Lung (tissue), 11 donors: ENCODE measurements at regions not wholly inside any gene's neighbourhood (a gene's known extent, or its start where the extent isn't known, plus 50 kb on each side); places are given as distances from the start of the nearest gene placed in this dataset.
A peak's percentile ranks its signal among the peaks of the same experiment; 100 is the strongest.

ENCODE experiments used
- ATAC-seq: fragments of 200-7000 bp; cut with Tn5 transposase; one replicate; pipeline ENCODE4 v1.9.1; 2020; ENCODE audit warnings: moderate number of reproducible peaks; ENCODE audit not compliant: insufficient read depth, low FRiP score
- DNase-seq, 3 donors: peaks; one replicate each; pipeline ENCODE4 v3.0.0-alpha.2; 2013 to 2017
- H3K27ac ChIP-seq, 2 donors: one replicate each; pipeline ENCODE4 v1.5.1; 2013; ENCODE audit warnings: mild to moderate bottlenecking in 2 of 2, moderate library complexity in 2 of 2, control low read depth in 1 of 2, inconsistent platforms in 1 of 2, low read depth in 1 of 2, low read length in 1 of 2
- H3K27me3 ChIP-seq, 3 donors: one replicate each; pipeline ENCODE4 v1.5.1; 2013; ENCODE audit warnings: low read length in 2 of 3; ENCODE audit not compliant: control insufficient read depth in 3 of 3, insufficient read depth in 3 of 3
- H3K36me3 ChIP-seq, 4 donors: one replicate each; pipeline ENCODE4 v1.5.1; 2013; ENCODE audit warnings: low read length in 4 of 4, mild to moderate bottlenecking in 1 of 4, moderate library complexity in 1 of 4; ENCODE audit not compliant: control insufficient read depth in 4 of 4, insufficient read depth in 4 of 4
- H3K4me1 ChIP-seq, 5 donors: one replicate each; pipeline ENCODE4 v1.5.1; 2013; ENCODE audit warnings: low read length in 5 of 5, mild to moderate bottlenecking in 2 of 5, moderate library complexity in 1 of 5; ENCODE audit not compliant: control insufficient read depth in 5 of 5, insufficient read depth in 5 of 5
- H3K4me3 ChIP-seq: one replicate; pipeline ENCODE4 v1.5.1; 2013; ENCODE audit warnings: mild to moderate bottlenecking, control low read depth, moderate library complexity
- H3K9ac ChIP-seq, 2 donors: one replicate each; pipeline ENCODE4 v1.5.1; 2013; ENCODE audit warnings: low read length in 2 of 2, control low read depth in 1 of 2; ENCODE audit not compliant: insufficient read depth in 1 of 2
- H3K9me3 ChIP-seq, 4 donors: one replicate each; pipeline ENCODE4 v1.5.1; 2013; ENCODE audit warnings: low read length in 3 of 4, mild to moderate bottlenecking in 1 of 4, moderate library complexity in 1 of 4; ENCODE audit not compliant: control insufficient read depth in 4 of 4, insufficient read depth in 3 of 4
- WGBS, 2 donors: extraction: QIAGEN DNeasy Blood & Tissue Kit; methylation state at CpG; one replicate each; pipeline ENCODE4 v1.1.7; 2013; 5-methylcytosine and 5-hydroxymethylcytosine counted together
- TF ChIP-seq, protein P1 (sequence below): IDR thresholded peaks from 2 replicates; pipeline ENCODE4 v1.5.1; 2012; ENCODE audit warnings: mild to moderate bottlenecking; ENCODE audit errors: control extremely low read depth, extremely low read depth
- donor health status: control.
- donor health status: control.
- donor health status: Bipolar disorder and iron deficiency.
- donor health status: healthy.
- donor health status: DM: yes; HTN: yes; CAD: no.

DNA sequence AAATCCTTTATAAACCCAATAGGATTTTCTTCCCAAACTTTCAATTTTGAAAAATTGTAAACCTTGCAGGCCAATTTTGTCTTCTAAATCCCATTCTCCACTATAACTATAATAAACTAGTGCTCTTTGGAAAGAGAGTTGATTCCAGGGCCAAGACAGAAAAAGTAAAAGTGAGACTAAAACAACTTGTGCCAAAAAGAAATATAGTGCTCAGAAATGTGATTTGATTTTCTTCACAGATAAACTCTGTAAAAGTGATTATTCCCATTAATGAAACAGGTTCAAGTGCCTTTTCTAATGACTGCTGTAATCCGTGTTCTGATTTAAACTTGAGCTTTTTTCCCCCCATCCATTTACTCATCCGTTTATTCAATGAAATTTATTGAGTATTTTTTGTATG lies 1831.1 kb downstream of the SLITRK5 start:
- Histone ChIP-seq H3K27me3 (no peaks in the 10 kb centered on the region), H3K9ac (no peak overlapping the region), H3K27ac (no peak overlapping the region), H3K36me3 (no peaks in the 10 kb centered on the region), H3K4me3 (no peak overlapping the region), H3K4me1 (no peaks in the 10 kb centered on the region), H3K9me3 (no peaks in the 10 kb centered on the region)
- TF ChIP-seq, protein P1, sequence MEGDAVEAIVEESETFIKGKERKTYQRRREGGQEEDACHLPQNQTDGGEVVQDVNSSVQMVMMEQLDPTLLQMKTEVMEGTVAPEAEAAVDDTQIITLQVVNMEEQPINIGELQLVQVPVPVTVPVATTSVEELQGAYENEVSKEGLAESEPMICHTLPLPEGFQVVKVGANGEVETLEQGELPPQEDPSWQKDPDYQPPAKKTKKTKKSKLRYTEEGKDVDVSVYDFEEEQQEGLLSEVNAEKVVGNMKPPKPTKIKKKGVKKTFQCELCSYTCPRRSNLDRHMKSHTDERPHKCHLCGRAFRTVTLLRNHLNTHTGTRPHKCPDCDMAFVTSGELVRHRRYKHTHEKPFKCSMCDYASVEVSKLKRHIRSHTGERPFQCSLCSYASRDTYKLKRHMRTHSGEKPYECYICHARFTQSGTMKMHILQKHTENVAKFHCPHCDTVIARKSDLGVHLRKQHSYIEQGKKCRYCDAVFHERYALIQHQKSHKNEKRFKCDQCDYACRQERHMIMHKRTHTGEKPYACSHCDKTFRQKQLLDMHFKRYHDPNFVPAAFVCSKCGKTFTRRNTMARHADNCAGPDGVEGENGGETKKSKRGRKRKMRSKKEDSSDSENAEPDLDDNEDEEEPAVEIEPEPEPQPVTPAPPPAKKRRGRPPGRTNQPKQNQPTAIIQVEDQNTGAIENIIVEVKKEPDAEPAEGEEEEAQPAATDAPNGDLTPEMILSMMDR: no peak
- 76 to 80% methylated on average over 2 of the region's 2 CpGs for WGBS, 2 donors
- ATAC-seq (no peak), DNase-seq (no peak)

- Histone ChIP-seq H3K36me3 (no peaks in the 10 kb centered on the region), H3K9me3 (no peaks in the 10 kb centered on the region), H3K27me3 (no peaks in the 10 kb centered on the region), H3K4me3 (no peak overlapping the region), H3K9ac (no peak overlapping the region), H3K27ac (peak overlapping the region in 1 of 2 donors; percentile 2), H3K4me1 (peaks cover 0 to 12% (median 0%) of the 10 kb centered on the region in 5 donors)
- peak; percentile 21 to 50 (median 38) for DNase-seq
- WGBS, 2 donors: 46 to 63% methylated on average over 4 of the region's 4 CpGs
- TF ChIP-seq, protein P1: no peak
- ATAC-seq: peak; percentile 66
These were observed 1832.8 kb upstream of the MIR17HG start for GRCh38 chr13:89514534-89515312.

DNA sequence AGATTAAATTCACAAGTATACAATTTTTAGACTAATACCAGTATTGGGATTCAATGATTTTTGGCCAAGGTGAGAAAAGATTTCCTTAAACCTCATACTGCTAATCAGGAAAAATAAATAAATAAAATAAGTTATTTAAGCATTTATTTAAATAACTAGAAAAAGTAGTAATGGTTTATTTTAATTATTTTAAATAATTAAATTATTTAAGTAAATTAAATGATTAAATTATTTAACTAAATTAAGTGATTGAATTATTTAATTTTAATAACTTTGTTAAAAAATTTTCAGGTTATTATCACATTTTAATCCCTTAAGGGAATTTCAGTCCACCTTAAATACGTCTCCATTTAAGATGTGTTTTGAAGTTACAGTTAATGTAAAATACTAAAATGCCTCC lies 1831.5 kb upstream of the MIR17HG start:
- ATAC-seq (no peak), DNase-seq (no peak)
- Histone ChIP-seq H3K9me3 (no peaks in the 10 kb centered on the region), H3K9ac (no peak overlapping the region), H3K4me1 (peaks cover 0 to 12% (median 0%) of the 10 kb centered on the region in 5 donors), H3K4me3 (no peak overlapping the region), H3K27me3 (no peaks in the 10 kb centered on the region), H3K27ac (no peak overlapping the region), H3K36me3 (no peaks in the 10 kb centered on the region)
- TF ChIP-seq, protein P1: no peak
- 89 to 98% methylated on average over 1 of the region's 1 CpG for WGBS, 2 donors
